ENCODE measurements at regions not wholly inside any gene's neighbourhood (a gene's known extent, or its start where the extent isn't known, plus 50 kb on each side); places are given as distances from the start of the nearest gene placed in this dataset.

DNA sequence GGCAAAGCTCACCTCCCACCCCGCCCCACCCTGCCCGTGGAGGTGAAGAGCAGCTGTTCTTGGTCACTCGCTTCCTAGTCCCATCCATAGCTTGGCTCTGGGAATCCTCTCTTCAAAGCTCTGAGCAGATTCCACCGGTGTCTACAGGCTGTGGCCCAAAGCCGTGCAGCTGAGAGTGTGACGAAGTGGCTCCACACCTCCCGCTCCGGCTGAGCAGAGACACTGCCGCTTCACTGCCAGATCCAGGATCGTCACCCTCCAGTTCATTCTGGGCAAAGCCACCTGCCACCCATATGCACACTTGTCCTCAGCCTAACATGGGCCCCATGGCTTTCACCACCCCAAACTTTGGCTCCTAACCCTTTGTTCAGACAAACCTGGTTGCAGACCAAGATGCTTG is 532.9 kb upstream of the B3GAT1 start:
- TF ChIP-seq, protein P1, sequence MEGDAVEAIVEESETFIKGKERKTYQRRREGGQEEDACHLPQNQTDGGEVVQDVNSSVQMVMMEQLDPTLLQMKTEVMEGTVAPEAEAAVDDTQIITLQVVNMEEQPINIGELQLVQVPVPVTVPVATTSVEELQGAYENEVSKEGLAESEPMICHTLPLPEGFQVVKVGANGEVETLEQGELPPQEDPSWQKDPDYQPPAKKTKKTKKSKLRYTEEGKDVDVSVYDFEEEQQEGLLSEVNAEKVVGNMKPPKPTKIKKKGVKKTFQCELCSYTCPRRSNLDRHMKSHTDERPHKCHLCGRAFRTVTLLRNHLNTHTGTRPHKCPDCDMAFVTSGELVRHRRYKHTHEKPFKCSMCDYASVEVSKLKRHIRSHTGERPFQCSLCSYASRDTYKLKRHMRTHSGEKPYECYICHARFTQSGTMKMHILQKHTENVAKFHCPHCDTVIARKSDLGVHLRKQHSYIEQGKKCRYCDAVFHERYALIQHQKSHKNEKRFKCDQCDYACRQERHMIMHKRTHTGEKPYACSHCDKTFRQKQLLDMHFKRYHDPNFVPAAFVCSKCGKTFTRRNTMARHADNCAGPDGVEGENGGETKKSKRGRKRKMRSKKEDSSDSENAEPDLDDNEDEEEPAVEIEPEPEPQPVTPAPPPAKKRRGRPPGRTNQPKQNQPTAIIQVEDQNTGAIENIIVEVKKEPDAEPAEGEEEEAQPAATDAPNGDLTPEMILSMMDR (IDR thresholded peaks at IDR 0.05; ENCODE audit: low read depth, low read length) = no peak
- no peak for TF ChIP-seq EZH2phosphoT487 (IDR thresholded peaks at IDR 0.05; ENCODE audit: low read depth)
